DMS153 (cell line): ENCODE measurements at regions not wholly inside any gene's neighbourhood (a gene's known extent, or its start where the extent isn't known, plus 50 kb on each side); places are given as distances from the start of the nearest gene placed in this dataset.
"Not testable (repeated sequence)": the region's sequence is repeated elsewhere in the genome, so short reads cannot be mapped to it uniquely, and the experiment has no call there.

Experiments
- DNase-seq: peaks from one replicate; lab custom pipeline; 2025; lab: John Stamatoyannopoulos, UW

- DNase-seq, result no peak
These were observed 466.7 kb upstream of the MYT1L start for GRCh38 chr2:2797797-2798196.

GRCh38 chr2:2796207-2796606, 465.1 kb upstream of the MYT1L start:
- no peak for DNase-seq

- DNase-seq, result no peak
These were observed 464.5 kb upstream of the MYT1L start for GRCh38 chr2:2795438-2796091.

GRCh38 chr2:2793925-2794560, 463.0 kb upstream of the MYT1L start:
- DNase-seq, result no peak

GRCh38 chr2:2793514-2793913, 462.4 kb upstream of the MYT1L start:
- DNase-seq, result no peak

- no peak for DNase-seq
These were observed 460.5 kb upstream of the MYT1L start for GRCh38 chr2:2791606-2792005.

GRCh38 chr2:2791031-2791430, 460.0 kb upstream of the MYT1L start:
- no peak for DNase-seq

- peak; percentile 48 for DNase-seq
These were observed 457.0 kb upstream of the MYT1L start for GRCh38 chr2:2788076-2788475.

GRCh38 chr2:2787301-2787907, 456.3 kb upstream of the MYT1L start:
- peak; percentile 38 for DNase-seq

GRCh38 chr2:2782007-2782406, 450.9 kb upstream of the MYT1L start:
- DNase-seq, result no peak

GRCh38 chr2:2779727-2780126, 448.7 kb upstream of the MYT1L start:
- DNase-seq, result no peak

- DNase-seq, result no peak
These were observed 446.8 kb upstream of the MYT1L start for GRCh38 chr2:2777876-2778275.

GRCh38 chr2:2777213-2777612, 446.1 kb upstream of the MYT1L start:
- no peak for DNase-seq

GRCh38 chr2:2775018-2775417, 443.9 kb upstream of the MYT1L start:
- DNase-seq, result no peak

- no peak for DNase-seq
These were observed 442.6 kb upstream of the MYT1L start for GRCh38 chr2:2773692-2774091.

- DNase-seq, result not testable (repeated sequence)
These were observed 442.0 kb upstream of the MYT1L start for GRCh38 chr2:2773080-2773479.

- DNase-seq, result no peak
These were observed 440.8 kb upstream of the MYT1L start for GRCh38 chr2:2771721-2772411.

GRCh38 chr2:2769481-2770431, 438.7 kb upstream of the MYT1L start:
- DNase-seq, result peak; percentile 16

GRCh38 chr2:2768476-2768875, 437.4 kb upstream of the MYT1L start:
- no peak for DNase-seq

- DNase-seq, result no peak
These were observed 436.8 kb upstream of the MYT1L start for GRCh38 chr2:2767837-2768236.

GRCh38 chr2:2765839-2766495, 434.9 kb upstream of the MYT1L start:
- DNase-seq, result no peak
